ENCODE measurements at regions not wholly inside any gene's neighbourhood (a gene's known extent, or its start where the extent isn't known, plus 50 kb on each side); places are given as distances from the start of the nearest gene placed in this dataset.

- FAIRE-seq = no peak
These were observed 76.8 kb upstream of the TMEM164 start for GRCh38 chrX:109926118-109926517.

GRCh38 chrX:109926743-109927662 is 75.9 kb upstream of the TMEM164 start:
- FAIRE-seq = no peak
- no peak for DNase-seq (ENCODE audit: insufficient read length, low spot score)

More at GRCh38 chrX:109926118-109926517, 76.8 kb upstream of the TMEM164 start:
- DNase-seq (ENCODE audit: insufficient read length, low spot score) = no peak

- no peak for DNase-seq (ENCODE audit: insufficient read length, low spot score)
- FAIRE-seq = no peak
These were observed 75.1 kb upstream of the TMEM164 start for GRCh38 chrX:109927663-109928273.

- DNase-seq (ENCODE audit: insufficient read length, low spot score) (no peak), FAIRE-seq (no peak)
These were observed 74.1 kb upstream of the TMEM164 start for GRCh38 chrX:109928596-109929335.

GRCh38 chrX:109931677-109932076 is 71.2 kb upstream of the TMEM164 start:
- no peak for DNase-seq (ENCODE audit: insufficient read length, low spot score)
- FAIRE-seq = no peak

- FAIRE-seq = no peak
- no peak for DNase-seq (ENCODE audit: insufficient read length, low spot score)
These were observed 68.5 kb upstream of the TMEM164 start for GRCh38 chrX:109934434-109934833.

GRCh38 chrX:109934935-109935334 is 68.0 kb upstream of the TMEM164 start:
- DNase-seq (ENCODE audit: insufficient read length, low spot score) = no peak
- no peak for FAIRE-seq

- FAIRE-seq (no peak), DNase-seq (ENCODE audit: insufficient read length, low spot score) (no peak)
These were observed 66.8 kb upstream of the TMEM164 start for GRCh38 chrX:109936114-109936513.

GRCh38 chrX:109936598-109936997 is 66.3 kb upstream of the TMEM164 start:
- FAIRE-seq (no peak), DNase-seq (ENCODE audit: insufficient read length, low spot score) (no peak)

- FAIRE-seq (no peak), DNase-seq (ENCODE audit: insufficient read length, low spot score) (no peak)
These were observed 63.4 kb upstream of the TMEM164 start for GRCh38 chrX:109939498-109939897.

GRCh38 chrX:109940411-109940810 is 62.5 kb upstream of the TMEM164 start:
- FAIRE-seq (no peak), DNase-seq (ENCODE audit: insufficient read length, low spot score) (no peak)

- no peak for FAIRE-seq
- no peak for DNase-seq (ENCODE audit: insufficient read length, low spot score)
These were observed 59.7 kb upstream of the TMEM164 start for GRCh38 chrX:109943092-109943739.

- FAIRE-seq (no peak), DNase-seq (ENCODE audit: insufficient read length, low spot score) (no peak)
These were observed 59.2 kb upstream of the TMEM164 start for GRCh38 chrX:109943740-109944092.

- FAIRE-seq (no peak), DNase-seq (ENCODE audit: insufficient read length, low spot score) (no peak)
These were observed 50.9 kb upstream of the TMEM164 start for GRCh38 chrX:109952050-109952449.

- DNase-seq (ENCODE audit: insufficient read length, low spot score) = no peak
- no peak for FAIRE-seq
These were observed 49.7 kb upstream of the TMEM164 start for GRCh38 chrX:109952985-109953905.
